A549 (cell line): ENCODE measurements at regions not wholly inside any gene's neighbourhood (a gene's known extent, or its start where the extent isn't known, plus 50 kb on each side); places are given as distances from the start of the nearest gene placed in this dataset.

Experiments
- BHLHE40 ChIP-seq: IDR thresholded peaks from 2 replicates; pipeline ENCODE4 v1.6.1; 2012; ENCODE audit warnings: low read depth, low read length, inconsistent platforms
- CEBPB ChIP-seq, 2 experiments: fragments of >200 bp in 1 of 2; sonication (Bioruptor Twin) in 1 of 2; formaldehyde crosslinking in 1 of 2; IDR thresholded peaks; 2 replicates each; pipeline ENCODE4 v1.6.1; 2012 to 2016
- EP300 ChIP-seq, 2 experiments: fragments of >200 bp; sonication (Bioruptor Twin); formaldehyde crosslinking; IDR thresholded peaks; 2 replicates in 1 of 2; 3 replicates in 1 of 2; pipeline ENCODE4 v1.6.1; 2016 to 2017
- JUN ChIP-seq, 2 experiments: fragments of >200 bp; sonication (Bioruptor Twin); formaldehyde crosslinking; IDR thresholded peaks; 2 replicates in 1 of 2; 3 replicates in 1 of 2; pipeline ENCODE4 v1.6.1; 2016 to 2017
- JUNB ChIP-seq: fragments of >200 bp; sonication (Bioruptor Twin); formaldehyde crosslinking; IDR thresholded peaks from 2 replicates; pipeline ENCODE4 v1.6.1; 2016
- NFE2L2 ChIP-seq: fragments of 150-350 bp; conservative IDR thresholded peaks from 2 replicates; pipeline ENCODE4 v1.6.1; 2014; ENCODE audit warnings: low read length
- NR3C1 ChIP-seq: fragments of >200 bp; sonication (Bioruptor Twin); formaldehyde crosslinking; IDR thresholded peaks from 3 replicates; pipeline ENCODE4 v1.6.1; 2017
- POLR2A ChIP-seq: IDR thresholded peaks from 2 replicates; pipeline ENCODE4 v1.6.1; 2012; ENCODE audit warnings: mild to moderate bottlenecking, low read length
- RCOR1 ChIP-seq: fragments of 150-350 bp; IDR thresholded peaks from 2 replicates; pipeline ENCODE4 v1.6.1; 2014; ENCODE audit warnings: antibody characterized with exemption, low read length, low read depth
- ZFP36 ChIP-seq: fragments of 450-650 bp; IDR thresholded peaks from 2 replicates; pipeline ENCODE4 v1.6.1; 2014; ENCODE audit warnings: borderline replicate concordance; ENCODE audit not compliant: partially characterized antibody
- TF ChIP-seq, protein P1 (sequence below): fragments of >200 bp; sonication (Bioruptor Twin); formaldehyde crosslinking; IDR thresholded peaks from 3 replicates; pipeline ENCODE4 v1.5.1; 2016
- TF ChIP-seq, protein P2 (sequence below): fragments of >200 bp; sonication (Bioruptor Twin); formaldehyde crosslinking; IDR thresholded peaks from 2 replicates; pipeline ENCODE4 v1.6.1; 2016
- TF ChIP-seq, protein P3 (sequence below): fragments of 450-650 bp; IDR thresholded peaks from 2 replicates; pipeline ENCODE4 v1.6.1; 2014; ENCODE audit warnings: antibody characterized with exemption
- TF ChIP-seq, protein P4 (sequence below): IDR thresholded peaks from 2 replicates; pipeline ENCODE4 v1.6.1; 2012

DNA sequence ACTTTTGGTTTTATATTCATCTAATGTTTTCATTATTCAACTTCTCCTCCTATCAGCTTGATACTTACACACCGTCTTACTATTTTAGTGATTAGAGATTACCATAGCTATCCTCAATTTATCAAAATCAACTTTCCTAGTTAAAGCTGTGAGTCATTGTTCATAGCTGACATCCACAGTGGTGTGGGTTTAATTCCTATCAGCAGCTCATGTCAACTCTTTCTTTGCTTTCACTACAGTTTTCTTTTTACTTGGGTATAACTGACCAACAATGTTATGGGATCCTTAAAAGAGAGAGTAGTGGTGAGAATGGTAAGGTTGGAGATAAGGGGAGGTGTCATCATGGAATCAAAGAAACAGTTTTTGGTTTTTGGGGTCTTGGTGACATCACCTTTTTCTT lies 112.7 kb downstream of the NFKBIZ start:
- TF ChIP-seq, protein P1, sequence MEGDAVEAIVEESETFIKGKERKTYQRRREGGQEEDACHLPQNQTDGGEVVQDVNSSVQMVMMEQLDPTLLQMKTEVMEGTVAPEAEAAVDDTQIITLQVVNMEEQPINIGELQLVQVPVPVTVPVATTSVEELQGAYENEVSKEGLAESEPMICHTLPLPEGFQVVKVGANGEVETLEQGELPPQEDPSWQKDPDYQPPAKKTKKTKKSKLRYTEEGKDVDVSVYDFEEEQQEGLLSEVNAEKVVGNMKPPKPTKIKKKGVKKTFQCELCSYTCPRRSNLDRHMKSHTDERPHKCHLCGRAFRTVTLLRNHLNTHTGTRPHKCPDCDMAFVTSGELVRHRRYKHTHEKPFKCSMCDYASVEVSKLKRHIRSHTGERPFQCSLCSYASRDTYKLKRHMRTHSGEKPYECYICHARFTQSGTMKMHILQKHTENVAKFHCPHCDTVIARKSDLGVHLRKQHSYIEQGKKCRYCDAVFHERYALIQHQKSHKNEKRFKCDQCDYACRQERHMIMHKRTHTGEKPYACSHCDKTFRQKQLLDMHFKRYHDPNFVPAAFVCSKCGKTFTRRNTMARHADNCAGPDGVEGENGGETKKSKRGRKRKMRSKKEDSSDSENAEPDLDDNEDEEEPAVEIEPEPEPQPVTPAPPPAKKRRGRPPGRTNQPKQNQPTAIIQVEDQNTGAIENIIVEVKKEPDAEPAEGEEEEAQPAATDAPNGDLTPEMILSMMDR = no peak
- TF ChIP-seq CEBPB (IDR thresholded peaks at IDR 0.05) = no peak
- TF ChIP-seq ZFP36 = no peak
- TF ChIP-seq, protein P2, sequence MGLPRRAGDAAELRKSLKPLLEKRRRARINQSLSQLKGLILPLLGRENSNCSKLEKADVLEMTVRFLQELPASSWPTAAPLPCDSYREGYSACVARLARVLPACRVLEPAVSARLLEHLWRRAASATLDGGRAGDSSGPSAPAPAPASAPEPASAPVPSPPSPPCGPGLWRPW = no peak
- TF ChIP-seq JUNB = no peak
- no peak for TF ChIP-seq POLR2A
- TF ChIP-seq EP300 (IDR thresholded peaks at IDR 0.05) = no peak
- no peak for TF ChIP-seq RCOR1
- TF ChIP-seq, protein P3, sequence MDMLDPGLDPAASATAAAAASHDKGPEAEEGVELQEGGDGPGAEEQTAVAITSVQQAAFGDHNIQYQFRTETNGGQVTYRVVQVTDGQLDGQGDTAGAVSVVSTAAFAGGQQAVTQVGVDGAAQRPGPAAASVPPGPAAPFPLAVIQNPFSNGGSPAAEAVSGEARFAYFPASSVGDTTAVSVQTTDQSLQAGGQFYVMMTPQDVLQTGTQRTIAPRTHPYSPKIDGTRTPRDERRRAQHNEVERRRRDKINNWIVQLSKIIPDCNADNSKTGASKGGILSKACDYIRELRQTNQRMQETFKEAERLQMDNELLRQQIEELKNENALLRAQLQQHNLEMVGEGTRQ = no peak
- no peak for TF ChIP-seq BHLHE40
- TF ChIP-seq NR3C1 = no peak
- TF ChIP-seq NFE2L2 = no peak
- no peak for TF ChIP-seq JUN (IDR thresholded peaks at IDR 0.05)
- TF ChIP-seq, protein P4, sequence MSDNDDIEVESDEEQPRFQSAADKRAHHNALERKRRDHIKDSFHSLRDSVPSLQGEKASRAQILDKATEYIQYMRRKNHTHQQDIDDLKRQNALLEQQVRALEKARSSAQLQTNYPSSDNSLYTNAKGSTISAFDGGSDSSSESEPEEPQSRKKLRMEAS = no peak
